OCI-LY1 (cell line): ENCODE measurements at regions not wholly inside any gene's neighbourhood (a gene's known extent, or its start where the extent isn't known, plus 50 kb on each side); places are given as distances from the start of the nearest gene placed in this dataset.

Experiments used
- H2AFZ ChIP-seq: fragments of 200-600 bp; sonication (generic), shearing (Covaris generic); 2 replicates; pipeline ENCODE4 v1.6.0; 2014; ENCODE audit warnings: antibody characterized with exemption, mild to moderate bottlenecking, low read length
- H3F3A ChIP-seq: fragments of 200-600 bp; sonication (generic), shearing (Covaris generic); 2 replicates; pipeline ENCODE4 v1.6.0; 2014; ENCODE audit warnings: mild to moderate bottlenecking, antibody characterized with exemption, low read length, moderate library complexity; ENCODE audit not compliant: insufficient read depth
- H3K27ac ChIP-seq: fragments of 200-600 bp; sonication (generic); 2 replicates; pipeline ENCODE4 v1.5.1; 2014; ENCODE audit warnings: low read length, mixed run types, mild to moderate bottlenecking, low read depth; ENCODE audit not compliant: poor library complexity, severe bottlenecking
- H3K27me3 ChIP-seq: fragments of 200-600 bp; sonication (generic); 2 replicates; pipeline ENCODE4 v1.6.0; 2014; ENCODE audit warnings: antibody characterized with exemption, mild to moderate bottlenecking, low read length, moderate library complexity; ENCODE audit not compliant: insufficient read depth
- H3K36me3 ChIP-seq: fragments of 200-600 bp; sonication (generic); 2 replicates; pipeline ENCODE4 v1.6.1; 2014; ENCODE audit warnings: mild to moderate bottlenecking, antibody characterized with exemption, low read length, moderate library complexity, mixed read lengths; ENCODE audit not compliant: insufficient read depth
- H3K4me1 ChIP-seq: fragments of 200-600 bp; sonication (generic); 2 replicates; pipeline ENCODE4 v1.5.1; 2014; ENCODE audit warnings: mild to moderate bottlenecking, low read length, moderate library complexity; ENCODE audit not compliant: insufficient read depth, severe bottlenecking
- H3K4me2 ChIP-seq: fragments of 200-600 bp; sonication (generic), shearing (Covaris generic); 2 replicates; pipeline ENCODE4 v1.6.1; 2014; ENCODE audit warnings: low read length
- H3K4me3 ChIP-seq: fragments of 200-600 bp; sonication (generic); 2 replicates; pipeline ENCODE4 v1.5.1; 2014; ENCODE audit warnings: low read length, low read depth, mild to moderate bottlenecking, mixed read lengths; ENCODE audit not compliant: poor library complexity, severe bottlenecking
- H3K79me2 ChIP-seq: fragments of 200-600 bp; shearing (Covaris generic); 2 replicates; pipeline ENCODE4 v1.6.1; 2016; ENCODE audit warnings: mixed run types, low read length, mixed read lengths; ENCODE audit not compliant: insufficient read depth
- H3K9ac ChIP-seq: fragments of 200-600 bp; sonication (generic), shearing (Covaris generic); 2 replicates; pipeline ENCODE4 v1.6.1; 2014; ENCODE audit warnings: mild to moderate bottlenecking, low read length, mixed read lengths
- H3K9me2 ChIP-seq: fragments of 200-600 bp; sonication (generic), shearing (Covaris generic); 2 replicates; pipeline ENCODE4 v1.6.1; 2014; ENCODE audit warnings: low read depth, mild to moderate bottlenecking, low read length, mixed read lengths
- H3K9me3 ChIP-seq: fragments of 200-600 bp; shearing (Covaris generic); 2 replicates; pipeline ENCODE4 v1.6.1; 2014; ENCODE audit warnings: low read length, mixed read lengths
- H4K20me1 ChIP-seq: fragments of 200-600 bp; sonication (generic), shearing (Covaris generic); 2 replicates; pipeline ENCODE4 v1.6.0; 2016; ENCODE audit warnings: mild to moderate bottlenecking, low read length; ENCODE audit not compliant: insufficient read depth
- CTCF ChIP-seq: fragments of 200-600 bp; sonication (generic), shearing (Covaris generic); IDR thresholded peaks from 2 replicates; pipeline ENCODE4 v1.5.1; 2017; ENCODE audit warnings: mild to moderate bottlenecking, antibody characterized with exemption, low read length, moderate library complexity, mixed read lengths
- EZH2 ChIP-seq: fragments of 200-600 bp; sonication (generic), shearing (Covaris generic); IDR thresholded peaks from 2 replicates; pipeline ENCODE4 v1.8.0; 2017; ENCODE audit warnings: borderline replicate concordance, mixed run types, mild to moderate bottlenecking, antibody characterized with exemption, low read length, moderate library complexity, mixed read lengths

GRCh38 chr3:6736836-6737629 lies 123.9 kb upstream of the GRM7 start:
- TF ChIP-seq CTCF, result no peak
- no peak for TF ChIP-seq EZH2
- no peak overlapping the region for H3K4me2 ChIP-seq
- H3K4me1 ChIP-seq, result no peaks in the 10 kb centered on the region

GRCh38 chr3:6737630-6738029 lies 123.3 kb upstream of the GRM7 start:
- H2AFZ ChIP-seq, result no peak overlapping the region

More at GRCh38 chr3:6736836-6737629, 123.9 kb upstream of the GRM7 start:
- H3K36me3 ChIP-seq, result no peaks in the 10 kb centered on the region
- H2AFZ ChIP-seq, result no peak overlapping the region
- no peaks in the 10 kb centered on the region for H4K20me1 ChIP-seq
- H3F3A ChIP-seq, result no peaks in the 10 kb centered on the region
- H3K9ac ChIP-seq, result no peak overlapping the region
- H3K27me3 ChIP-seq, result no peaks in the 10 kb centered on the region
- no peaks in the 10 kb centered on the region for H3K79me2 ChIP-seq
- no peaks in the 10 kb centered on the region for H3K9me2 ChIP-seq
- H3K9me3 ChIP-seq, result no peaks in the 10 kb centered on the region
- no peak overlapping the region for H3K4me3 ChIP-seq
- no peak overlapping the region for H3K27ac ChIP-seq

GRCh38 chr3:6739288-6739687 lies 121.6 kb upstream of the GRM7 start:
- Histone ChIP-seq H3K9me3 (no peaks in the 10 kb centered on the region), H3K4me2 (no peak overlapping the region), H3K36me3 (no peaks in the 10 kb centered on the region), H3K27me3 (no peaks in the 10 kb centered on the region), H2AFZ (no peak overlapping the region), H3K79me2 (no peaks in the 10 kb centered on the region), H3K9me2 (no peaks in the 10 kb centered on the region), H3K27ac (no peak overlapping the region), H3K9ac (no peak overlapping the region), H3K4me3 (no peak overlapping the region), H3K4me1 (no peaks in the 10 kb centered on the region), H4K20me1 (no peaks in the 10 kb centered on the region), H3F3A (no peaks in the 10 kb centered on the region)
- TF ChIP-seq EZH2, result no peak

More at GRCh38 chr3:6737630-6738029, 123.3 kb upstream of the GRM7 start:
- no peak overlapping the region for H3K4me2 ChIP-seq
- no peaks in the 10 kb centered on the region for H3K4me1 ChIP-seq
- no peak overlapping the region for H3K27ac ChIP-seq
- no peaks in the 10 kb centered on the region for H3K9me2 ChIP-seq
- no peaks in the 10 kb centered on the region for H3K9me3 ChIP-seq
- no peaks in the 10 kb centered on the region for H3F3A ChIP-seq
- no peaks in the 10 kb centered on the region for H3K79me2 ChIP-seq
- no peaks in the 10 kb centered on the region for H4K20me1 ChIP-seq
- no peak overlapping the region for H3K4me3 ChIP-seq
- TF ChIP-seq EZH2, result no peak
- no peak for TF ChIP-seq CTCF
- no peaks in the 10 kb centered on the region for H3K27me3 ChIP-seq
- no peak overlapping the region for H3K9ac ChIP-seq
- H3K36me3 ChIP-seq, result no peaks in the 10 kb centered on the region
